Naive thymus-derived CD4-positive, alpha-beta T cell (primary cell): ENCODE measurements at regions not wholly inside any gene's neighbourhood (a gene's known extent, or its start where the extent isn't known, plus 50 kb on each side); places are given as distances from the start of the nearest gene placed in this dataset.
A peak's percentile ranks its signal among the peaks of the same experiment; 100 is the strongest.
"Not testable (repeated sequence)": the region's sequence is repeated elsewhere in the genome, so short reads cannot be mapped to it uniquely, and the experiment has no call there.

Experiments used
- ATAC-seq: fragments of 150-1000 bp; cut with Tn5 transposase; 2 replicates; pipeline ENCODE4 v1.10.0; 2021; ENCODE audit warnings: mild to moderate bottlenecking, moderate library complexity
- CTCF ChIA-PET: fragments of 350-600 bp; sonication (Branson Sonifier 250); formaldehyde crosslinking; loops from one replicate; lab custom pipeline; 2021; ENCODE audit warnings: antibody characterized with exemption; lab: Charles Lee
- POLR2A ChIA-PET: fragments of 350-600 bp; sonication (Branson Sonifier 250); formaldehyde crosslinking; loops from one replicate; lab custom pipeline; 2021; ENCODE audit warnings: antibody characterized with exemption, inconsistent platforms; lab: Charles Lee
- DNase-seq, 9 donors: peaks; one replicate each; pipeline versions ENCODE4 v3.0.0 to v3.0.0-alpha.2; 2020 to 2022; ENCODE audit warnings: mixed read lengths in 1 of 9
- H3K27ac ChIP-seq: one replicate; pipeline ENCODE4 v1.7.0; 2013; ENCODE audit warnings: mild to moderate bottlenecking, low read depth, low read length, moderate library complexity
- H3K27me3 ChIP-seq, 2 donors: one replicate each; pipeline ENCODE4 v1.7.0; 2013; ENCODE audit warnings: low read length in 2 of 2, mild to moderate bottlenecking in 2 of 2, moderate library complexity in 2 of 2; ENCODE audit not compliant: control insufficient read depth in 2 of 2, insufficient read depth in 2 of 2
- H3K36me3 ChIP-seq, 3 experiments: 1 replicate in 2 of 3; 2 replicates in 1 of 3; pipeline ENCODE4 v1.7.0; 2013; ENCODE audit warnings: low read length in 3 of 3, mild to moderate bottlenecking in 3 of 3, moderate library complexity in 1 of 3; ENCODE audit not compliant: insufficient read depth in 3 of 3, control insufficient read depth in 2 of 3
- H3K4me1 ChIP-seq, 2 donors: one replicate each; pipeline ENCODE4 v1.7.0; 2013; ENCODE audit warnings: low read length in 2 of 2, mild to moderate bottlenecking in 2 of 2, moderate library complexity in 1 of 2; ENCODE audit not compliant: control insufficient read depth in 2 of 2, insufficient read depth in 2 of 2
- H3K4me3 ChIP-seq: 2 replicates; pipeline ENCODE4 v1.7.0; 2013; ENCODE audit warnings: mild to moderate bottlenecking, low read length
- H3K9me3 ChIP-seq, 3 experiments: 1 replicate in 2 of 3; 2 replicates in 1 of 3; pipeline ENCODE4 v1.7.0; 2013; ENCODE audit warnings: low read length in 3 of 3; ENCODE audit not compliant: control insufficient read depth in 2 of 3
- H3K27ac Mint-ChIP-seq, 9 donors: one replicate each; pipeline ENCODE4 v1.8.0; 2020 to 2022; ENCODE audit warnings: mixed read lengths in 9 of 9, mild to moderate bottlenecking in 8 of 9, moderate library complexity in 5 of 9, inconsistent platforms in 2 of 9
- H3K27me3 Mint-ChIP-seq, 5 donors: one replicate each; pipeline ENCODE4 v1.8.0; 2021 to 2022; ENCODE audit warnings: mixed read lengths in 5 of 5, mild to moderate bottlenecking in 1 of 5
- H3K36me3 Mint-ChIP-seq, 5 donors: one replicate each; pipeline ENCODE4 v1.8.0; 2020 to 2022; ENCODE audit warnings: mixed read lengths in 5 of 5, mild to moderate bottlenecking in 3 of 5, inconsistent platforms in 1 of 5
- H3K4me1 Mint-ChIP-seq, 7 donors: one replicate each; pipeline ENCODE4 v1.8.0; 2020 to 2022; ENCODE audit warnings: mixed read lengths in 7 of 7, mild to moderate bottlenecking in 3 of 7, inconsistent platforms in 1 of 7
- H3K4me3 Mint-ChIP-seq, 10 donors: one replicate each; pipeline ENCODE4 v1.8.0; 2020 to 2022; ENCODE audit warnings: mild to moderate bottlenecking in 10 of 10, mixed read lengths in 10 of 10, moderate library complexity in 6 of 10, inconsistent platforms in 2 of 10
- H3K9me3 Mint-ChIP-seq, 11 donors: one replicate each; pipeline ENCODE4 v1.8.0; 2020 to 2022; ENCODE audit warnings: mixed read lengths in 11 of 11, mild to moderate bottlenecking in 4 of 11, inconsistent platforms in 1 of 11, moderate library complexity in 1 of 11
- intact Hi-C, 2 donors: fragments of 100-400 bp; cut with micrococcal nuclease; formaldehyde crosslinking; loops; one replicate each; pipeline ENCODE4 v1.15.1; 2023

DNA sequence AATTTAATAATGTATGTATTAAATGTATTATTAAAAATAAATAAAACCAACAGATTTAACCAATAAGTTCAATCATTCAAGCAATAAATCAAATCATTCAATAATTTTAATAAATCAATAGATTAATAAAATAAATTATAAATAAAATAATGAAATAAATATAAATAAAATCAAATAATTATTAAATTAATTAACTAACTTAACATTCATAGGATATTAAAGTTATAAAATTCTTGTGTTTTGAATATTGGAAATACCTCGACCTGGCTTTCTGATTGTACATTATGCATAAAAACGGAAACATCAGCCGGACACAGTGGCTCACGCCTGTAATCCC is 182.2 kb downstream of the BANP start:
- Histone ChIP-seq H3K9me3 (peaks cover 0 to under 1% (median 0%) of the 10 kb centered on the region in 3 experiments), H3K36me3 (no peaks in the 10 kb centered on the region), H3K27me3 (no peaks in the 10 kb centered on the region), H3K4me3 (no peak overlapping the region), H3K27ac (no peak overlapping the region), H3K4me1 (no peaks in the 10 kb centered on the region)
- ChIA-PET CTCF (no interaction called here), POLR2A (no interaction called here)
- Mint-ChIP-seq H3K36me3 (peaks cover 0 to 4% (median 0%) of the 10 kb centered on the region in 5 donors), H3K9me3 (peaks cover 4 to 11% (median 6%) of the 10 kb centered on the region in 11 donors), H3K27ac (no peak overlapping the region), H3K4me1 (no peaks in the 10 kb centered on the region), H3K27me3 (peaks cover 0 to 5% (median 0%) of the 10 kb centered on the region in 5 donors), H3K4me3 (no peak overlapping the region)
- no peak for DNase-seq
- ATAC-seq: no peak
- intact Hi-C loops: no loop called here

DNA sequence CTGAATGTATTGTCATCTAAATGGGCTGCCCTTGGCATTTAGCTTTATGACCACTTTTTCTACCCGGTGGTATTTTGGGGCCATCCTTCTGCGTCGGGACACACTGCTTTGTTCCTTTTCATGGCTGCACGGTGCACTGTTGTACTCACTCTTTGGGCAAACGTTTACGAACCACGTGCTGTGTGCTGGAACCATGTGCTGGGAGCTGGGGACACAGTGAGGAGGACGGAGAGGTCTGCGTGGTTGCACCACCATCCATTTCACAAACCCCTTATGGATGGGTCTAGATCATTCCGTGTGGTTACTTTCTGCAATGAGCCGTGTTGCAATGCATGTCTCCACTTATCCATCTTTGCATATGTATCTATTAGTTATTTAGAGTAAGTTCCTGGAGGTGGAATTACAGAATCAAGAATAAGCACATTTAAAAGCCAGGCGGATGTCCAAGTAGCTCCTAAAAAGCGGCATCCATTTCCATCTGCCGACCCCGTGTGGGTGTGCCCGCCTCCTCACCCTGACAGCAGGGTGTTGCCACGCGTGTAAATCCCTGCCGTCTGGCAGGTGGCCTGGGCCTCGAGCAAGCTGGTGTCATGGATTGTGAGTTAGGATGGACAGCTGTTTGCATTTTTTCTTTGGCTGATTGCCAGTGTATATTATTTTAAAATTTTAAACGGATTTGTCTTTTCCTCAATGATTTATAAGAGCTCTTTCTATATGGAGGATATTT is 183.1 kb downstream of the BANP start:
- H3K27me3 ChIP-seq, H3K36me3 ChIP-seq, intact Hi-C loops, H3K27ac ChIP-seq, H3K9me3 ChIP-seq, H3K27me3 Mint-ChIP-seq, H3K27ac Mint-ChIP-seq, H3K4me3 Mint-ChIP-seq, H3K4me1 Mint-ChIP-seq, H3K4me3 ChIP-seq, DNase-seq, POLR2A ChIA-PET, H3K36me3 Mint-ChIP-seq, ATAC-seq, CTCF ChIA-PET, H3K4me1 ChIP-seq: not testable (repeated sequence)
- peaks cover 5 to 17% (median 12%) of the 10 kb centered on the region in 11 donors for H3K9me3 Mint-ChIP-seq

DNA sequence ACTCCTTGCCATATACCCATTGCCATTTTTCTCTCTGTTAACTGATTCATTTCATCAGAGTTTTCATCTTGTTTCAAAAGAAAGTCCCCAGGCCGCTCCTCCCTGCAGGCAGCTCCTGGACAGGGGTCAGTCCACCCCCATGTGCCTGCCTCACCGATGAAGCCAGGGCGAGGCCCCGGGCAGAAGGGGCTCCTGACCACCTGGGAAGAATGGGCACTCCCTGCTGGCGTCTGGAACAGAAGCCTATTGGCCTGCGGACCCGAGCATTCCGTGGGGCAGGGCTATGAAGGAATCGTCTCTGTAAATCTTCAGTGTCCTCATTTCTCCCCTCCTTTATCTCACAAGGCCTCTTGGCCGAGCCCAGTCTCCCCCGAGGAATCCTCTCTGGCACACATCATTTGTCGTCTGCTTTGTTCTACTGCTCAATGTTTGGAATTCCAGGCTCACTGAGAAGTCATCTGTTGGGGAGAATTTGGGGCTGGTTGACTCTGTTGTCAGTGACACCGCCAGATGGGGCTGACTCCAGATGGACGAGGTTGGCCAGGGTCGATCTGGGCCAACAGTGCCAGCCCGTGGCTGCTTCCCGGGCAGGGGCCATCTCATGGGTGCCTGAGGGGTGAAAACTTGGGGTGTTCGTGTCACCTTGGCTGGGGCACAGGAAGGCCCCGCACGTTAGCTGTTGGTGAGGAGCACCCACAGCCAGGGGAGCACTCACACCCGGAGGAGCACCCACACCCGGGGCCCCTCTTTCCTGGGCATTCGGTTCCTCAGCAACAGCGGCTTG is 183.9 kb downstream of the BANP start:
- H3K9me3 ChIP-seq, H3K4me3 ChIP-seq, H3K27ac ChIP-seq, H3K4me1 ChIP-seq, H3K36me3 Mint-ChIP-seq, H3K27ac Mint-ChIP-seq, POLR2A ChIA-PET, H3K27me3 ChIP-seq, H3K4me1 Mint-ChIP-seq, H3K27me3 Mint-ChIP-seq, intact Hi-C loops, ATAC-seq, H3K36me3 ChIP-seq, DNase-seq, H3K4me3 Mint-ChIP-seq, CTCF ChIA-PET: not testable (repeated sequence)
- peaks cover 5 to 22% (median 14%) of the 10 kb centered on the region in 11 donors for H3K9me3 Mint-ChIP-seq

DNA sequence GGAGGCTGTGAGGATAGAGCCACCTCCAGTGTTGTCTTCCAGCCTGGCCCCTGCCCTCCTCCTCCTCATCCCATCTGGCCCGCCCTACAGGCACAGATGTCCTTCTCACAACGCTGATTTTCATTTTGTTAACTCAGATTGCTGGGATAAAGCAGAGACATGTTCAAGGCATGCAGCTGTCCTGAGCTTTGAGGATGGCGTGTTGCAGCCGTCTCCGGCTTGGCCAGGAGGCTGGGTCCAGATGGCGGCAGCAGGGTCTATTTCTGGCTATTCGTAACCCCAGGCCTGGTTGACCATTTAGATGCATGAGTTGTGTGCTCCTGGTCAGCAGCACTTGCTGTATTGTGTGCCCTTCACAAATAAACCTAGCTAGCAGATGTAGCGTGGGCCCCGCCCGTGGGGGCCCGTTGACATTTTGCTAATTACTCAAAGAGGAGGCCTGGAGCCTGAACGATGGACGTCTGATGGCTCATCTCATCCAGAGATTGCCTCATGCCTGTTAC is 185.0 kb downstream of the BANP start:
- intact Hi-C loops, H3K4me3 ChIP-seq, H3K36me3 Mint-ChIP-seq, H3K4me3 Mint-ChIP-seq, H3K36me3 ChIP-seq, H3K27ac ChIP-seq, H3K9me3 ChIP-seq, POLR2A ChIA-PET, ATAC-seq, H3K4me1 Mint-ChIP-seq, H3K27me3 Mint-ChIP-seq, DNase-seq, H3K4me1 ChIP-seq, H3K27me3 ChIP-seq: not testable (repeated sequence)
- Mint-ChIP-seq H3K27ac (peak overlapping the region in 1 of 9 donors; percentile 19), H3K9me3 (peaks cover 5 to 26% (median 16%) of the 10 kb centered on the region in 11 donors)
- CTCF ChIA-PET: interaction anchor here (0.7 kb wide), 1 partner anchor 60 kb away, joined by 3 read pairs; no protein-coding TSS in a partner anchor

DNA sequence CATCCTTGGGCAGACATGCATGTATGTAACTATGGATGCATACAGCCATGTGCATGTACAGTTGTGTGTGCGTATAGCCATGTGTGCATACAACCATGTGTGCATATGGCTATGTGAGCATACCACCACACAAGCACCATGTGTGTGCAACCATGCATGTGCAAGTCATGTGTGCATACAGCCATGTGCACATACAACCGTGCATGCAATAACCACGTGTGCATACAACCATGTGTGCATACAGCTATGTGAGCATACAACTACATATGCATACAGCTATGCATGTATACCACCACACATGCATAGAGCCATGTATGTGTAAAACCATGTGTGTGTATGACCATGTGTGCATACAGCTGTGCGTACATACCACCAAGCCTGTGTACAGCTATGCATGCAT is 185.7 kb downstream of the BANP start:
- H3K9me3 ChIP-seq, H3K27ac Mint-ChIP-seq, H3K4me3 ChIP-seq, H3K36me3 Mint-ChIP-seq, DNase-seq, intact Hi-C loops, H3K4me3 Mint-ChIP-seq, H3K4me1 Mint-ChIP-seq, H3K4me1 ChIP-seq, ATAC-seq, H3K27me3 ChIP-seq, H3K27ac ChIP-seq, H3K36me3 ChIP-seq, POLR2A ChIA-PET, CTCF ChIA-PET, H3K27me3 Mint-ChIP-seq: not testable (repeated sequence)
- peaks cover 5 to 26% (median 16%) of the 10 kb centered on the region in 11 donors for H3K9me3 Mint-ChIP-seq

DNA sequence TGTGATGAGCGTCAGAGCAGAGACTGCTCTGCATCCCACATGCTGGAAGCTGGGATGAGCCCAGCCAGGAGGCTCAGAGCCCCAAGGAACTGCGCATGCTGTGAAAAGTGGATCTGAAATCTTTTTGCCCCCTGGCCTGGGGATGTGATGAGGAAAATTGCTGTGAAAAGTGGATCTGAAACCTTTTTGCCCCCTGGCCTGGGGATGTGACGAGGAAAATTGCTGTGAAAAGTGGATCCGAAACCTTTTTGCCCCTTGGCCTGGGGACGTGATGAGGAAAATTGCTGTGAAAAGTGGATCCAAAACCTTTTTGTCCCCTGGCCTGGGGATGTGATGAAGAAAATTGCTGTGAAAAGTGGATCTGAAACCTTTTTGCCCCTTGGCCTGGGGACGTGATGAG is 187.9 kb downstream of the BANP start:
- POLR2A ChIA-PET, H3K9me3 ChIP-seq, H3K27me3 ChIP-seq, H3K4me3 Mint-ChIP-seq, H3K4me3 ChIP-seq, CTCF ChIA-PET, H3K27me3 Mint-ChIP-seq, H3K27ac Mint-ChIP-seq, H3K36me3 ChIP-seq, H3K36me3 Mint-ChIP-seq, ATAC-seq, H3K4me1 Mint-ChIP-seq, H3K27ac ChIP-seq, H3K4me1 ChIP-seq, DNase-seq, intact Hi-C loops: not testable (repeated sequence)
- H3K9me3 Mint-ChIP-seq: peaks cover 5 to 26% (median 16%) of the 10 kb centered on the region in 11 donors
